Heart left ventricle (tissue), 13 donors: ENCODE measurements at regions not wholly inside any gene's neighbourhood (a gene's known extent, or its start where the extent isn't known, plus 50 kb on each side); places are given as distances from the start of the nearest gene placed in this dataset.

Experiments used
- CTCF ChIP-seq, 12 donors: fragments of 200-600 bp; sonication (generic) in 4 of 12; IDR thresholded peaks; one replicate each; pipeline versions ENCODE4 v1.5.0 to v1.8.0; 2018 to 2022; ENCODE audit warnings: antibody characterized with exemption in 12 of 12, mild to moderate bottlenecking in 5 of 12
- POLR2A ChIP-seq, 2 donors: fragments of 450-650 bp; IDR thresholded peaks; one replicate each; pipeline ENCODE4 v1.6.1; 2017; ENCODE audit warnings: antibody characterized with exemption in 2 of 2, mild to moderate bottlenecking in 2 of 2, moderate library complexity in 2 of 2
- donor health status: ischemic (EF 13 %, LVEDD 7.1; RV severe dilation, severe dysfunction).
- donor health status: DM: no; HTN: yes; CAD: no.
- donor health status: DM: no; HTN: no; CAD: no.
- donor health status: ischemic (EF 25% LVEDD 6.9; RV normal size, moderate dysfunction).
- donor health status: ischemic (EF 25% LVEDD 5.7; RV mildly dilated, moderate dysfunction).
- donor health status: ischemic (EF 35%, LVEDD 5.7; RV mildly dilated, moderate dysfunction).
- donor health status: nonischemic (EF 11% LVEDD 7.7; RV severe dilation, severe dysfunction).
- donor health status: DM: yes; HTN: yes; CAD: no.
- donor health status: PGD.
- donor health status: ischemic (EF 29% LVEDD 5.4; RV normal size, mild dysfunction).
- donor health status: nonischemic (EF 23%, LVEDD 6.1; RV moderate dilation, normal function).

GRCh38 chr4:166506051-166506450 lies 633.0 kb downstream of the TLL1 start:
- no peak for TF ChIP-seq POLR2A (IDR thresholded peaks at IDR 0.05)
- TF ChIP-seq CTCF (IDR thresholded peaks at IDR 0.05): no peak
